Mesendoderm (in vitro differentiated cells): ENCODE measurements at regions not wholly inside any gene's neighbourhood (a gene's known extent, or its start where the extent isn't known, plus 50 kb on each side); places are given as distances from the start of the nearest gene placed in this dataset.

Experiments used
- DNase-seq: peaks from one replicate; pipeline ENCODE4 v3.0.0; 2013
- H2AK5ac ChIP-seq: 2 replicates; pipeline ENCODE4 v1.6.1; 2013; ENCODE audit warnings: low read length, inconsistent platforms
- H2BK120ac ChIP-seq: 2 replicates; pipeline ENCODE4 v1.6.1; 2013; ENCODE audit warnings: low read depth, mild to moderate bottlenecking, low read length, moderate library complexity, mixed read lengths
- H2BK15ac ChIP-seq: replicated peaks from 2 replicates; pipeline ENCODE4 v1.6.1; 2013; ENCODE audit warnings: low read depth, mild to moderate bottlenecking, moderate library complexity
- H2BK5ac ChIP-seq: 2 replicates; pipeline ENCODE4 v1.6.1; 2013; ENCODE audit warnings: low read length, inconsistent platforms
- H3K18ac ChIP-seq: 2 replicates; pipeline ENCODE4 v1.6.1; 2013; ENCODE audit warnings: mild to moderate bottlenecking, low read length, mixed read lengths
- H3K23ac ChIP-seq: one replicate; pipeline ENCODE4 v1.6.1; 2013; ENCODE audit warnings: low read length
- H3K27ac ChIP-seq: 2 replicates; pipeline ENCODE4 v1.5.1; 2013; ENCODE audit warnings: low read depth, mild to moderate bottlenecking, inconsistent platforms, low read length, moderate library complexity
- H3K27me3 ChIP-seq: 2 replicates; pipeline ENCODE4 v1.6.1; 2013; ENCODE audit warnings: low read length, control low read depth, mild to moderate bottlenecking, inconsistent platforms; ENCODE audit not compliant: insufficient read depth, poor library complexity
- H3K36me3 ChIP-seq: 2 replicates; pipeline ENCODE4 v1.6.1; 2013; ENCODE audit warnings: low read length, inconsistent platforms; ENCODE audit not compliant: control insufficient read depth, insufficient read depth
- H3K4ac ChIP-seq: one replicate; pipeline ENCODE4 v1.6.1; 2013; ENCODE audit warnings: low read depth, mild to moderate bottlenecking, low read length, moderate library complexity
- H3K4me1 ChIP-seq: 2 replicates; pipeline ENCODE4 v1.6.1; 2013; ENCODE audit warnings: low read depth, low read length, inconsistent platforms; ENCODE audit not compliant: control insufficient read depth
- H3K4me2 ChIP-seq: 2 replicates; pipeline ENCODE4 v1.6.1; 2013; ENCODE audit warnings: low read length
- H3K4me3 ChIP-seq: 2 replicates; pipeline ENCODE4 v1.5.1; 2013; ENCODE audit warnings: mild to moderate bottlenecking, low read length
- H3K56ac ChIP-seq: one replicate; pipeline ENCODE4 v1.6.1; 2013; ENCODE audit warnings: low read length
- H3K79me1 ChIP-seq: 2 replicates; pipeline ENCODE4 v1.6.1; 2013; ENCODE audit warnings: low read length, inconsistent platforms
- H3K79me2 ChIP-seq: 2 replicates; pipeline ENCODE4 v1.6.1; 2013; ENCODE audit warnings: mild to moderate bottlenecking, low read length; ENCODE audit not compliant: control insufficient read depth, insufficient read depth
- H3K9ac ChIP-seq: 2 replicates; pipeline ENCODE4 v1.6.1; 2013; ENCODE audit warnings: low read length, inconsistent platforms
- H4K5ac ChIP-seq: one replicate; pipeline ENCODE4 v1.6.1; 2013; ENCODE audit warnings: low read length
- H4K8ac ChIP-seq: one replicate; pipeline ENCODE4 v1.6.1; 2013; ENCODE audit warnings: low read depth, mild to moderate bottlenecking, control low read depth, low read length, moderate library complexity
- WGBS: extraction: QIAGEN DNeasy Blood & Tissue Kit; methylation state at CpG from one replicate; pipeline ENCODE4 v1.1.7; 2013; ENCODE audit warnings: low lambda C conversion rate, missing lambda C conversion rate; ENCODE audit not compliant: insufficient coverage; ENCODE audit errors: extremely low coverage; 5-methylcytosine and 5-hydroxymethylcytosine counted together

GRCh38 chr12:19657732-19658130, 218.4 kb downstream of the AEBP2 start:
- Histone ChIP-seq H3K79me2 (no peaks in the 10 kb centered on the region), H3K4me1 (no peaks in the 10 kb centered on the region), H2BK5ac (no peak overlapping the region), H3K56ac (no peak overlapping the region), H4K8ac (no peak overlapping the region), H3K27ac (no peak overlapping the region), H3K9ac (no peak overlapping the region), H2AK5ac (no peak overlapping the region), H2BK120ac (no peak overlapping the region), H3K4ac (no peak overlapping the region), H3K79me1 (no peaks in the 10 kb centered on the region), H3K18ac (no peak overlapping the region), H3K36me3 (no peaks in the 10 kb centered on the region), H3K4me2 (no peak overlapping the region), H3K27me3 (no peaks in the 10 kb centered on the region), H2BK15ac (no peak overlapping the region), H3K4me3 (no peak overlapping the region), H3K23ac (no peak overlapping the region), H4K5ac (no peak overlapping the region)
- DNase-seq: no peak
- no CpG with 5 or more reads among the region's 2 CpGs for WGBS

GRCh38 chr12:19659086-19659485, 219.8 kb downstream of the AEBP2 start:
- Histone ChIP-seq H4K5ac (no peak overlapping the region), H3K79me2 (no peaks in the 10 kb centered on the region), H3K4me1 (no peaks in the 10 kb centered on the region), H3K27me3 (no peaks in the 10 kb centered on the region), H3K4me3 (no peak overlapping the region), H3K27ac (no peak overlapping the region), H2BK5ac (no peak overlapping the region), H3K56ac (no peak overlapping the region), H2BK120ac (no peak overlapping the region), H3K18ac (no peak overlapping the region), H3K36me3 (no peaks in the 10 kb centered on the region), H2BK15ac (no peak overlapping the region), H3K23ac (no peak overlapping the region), H3K4me2 (no peak overlapping the region), H3K79me1 (no peaks in the 10 kb centered on the region), H3K9ac (no peak overlapping the region), H4K8ac (no peak overlapping the region), H3K4ac (no peak overlapping the region), H2AK5ac (no peak overlapping the region)
- no peak for DNase-seq
- no CpG with 5 or more reads among the region's 2 CpGs for WGBS

- WGBS: 100% methylated on average over 1 of the region's 2 CpGs
- Histone ChIP-seq H3K56ac (no peak overlapping the region), H3K4me2 (no peak overlapping the region), H2BK5ac (no peak overlapping the region), H3K79me2 (no peaks in the 10 kb centered on the region), H4K5ac (no peak overlapping the region), H3K18ac (no peak overlapping the region), H3K4me3 (no peak overlapping the region), H3K9ac (no peak overlapping the region), H3K27ac (no peak overlapping the region), H3K4me1 (no peaks in the 10 kb centered on the region), H3K4ac (no peak overlapping the region), H3K23ac (no peak overlapping the region), H2BK120ac (no peak overlapping the region), H3K27me3 (no peaks in the 10 kb centered on the region), H3K36me3 (no peaks in the 10 kb centered on the region), H2AK5ac (no peak overlapping the region), H4K8ac (no peak overlapping the region), H3K79me1 (no peaks in the 10 kb centered on the region), H2BK15ac (no peak overlapping the region)
- DNase-seq: no peak
Measured at GRCh38 chr12:19659501-19659900, 220.2 kb downstream of the AEBP2 start.

GRCh38 chr12:19665121-19665900, 226.0 kb downstream of the AEBP2 start:
- H3K9ac ChIP-seq: no peak overlapping the region
- no peak overlapping the region for H3K27ac ChIP-seq

GRCh38 chr12:19666070-19666469, 226.8 kb downstream of the AEBP2 start:
- no peaks in the 10 kb centered on the region for H3K79me2 ChIP-seq
- H2AK5ac ChIP-seq: no peak overlapping the region
- no peak overlapping the region for H3K27ac ChIP-seq
- H2BK5ac ChIP-seq: no peak overlapping the region
- H3K56ac ChIP-seq: no peak overlapping the region
- H3K23ac ChIP-seq: no peak overlapping the region
- DNase-seq: peak; percentile 67
- H3K4me1 ChIP-seq: peaks cover 2% of the 10 kb centered on the region
- H3K36me3 ChIP-seq: no peaks in the 10 kb centered on the region
- H4K5ac ChIP-seq: no peak overlapping the region
- H3K9ac ChIP-seq: no peak overlapping the region
- no peak overlapping the region for H3K4me2 ChIP-seq
- H3K4me3 ChIP-seq: no peak overlapping the region
- no peak overlapping the region for H2BK120ac ChIP-seq
- H3K4ac ChIP-seq: no peak overlapping the region
- no peak overlapping the region for H3K18ac ChIP-seq
- no peaks in the 10 kb centered on the region for H3K79me1 ChIP-seq
- no peak overlapping the region for H2BK15ac ChIP-seq
- no peak overlapping the region for H4K8ac ChIP-seq
- no peaks in the 10 kb centered on the region for H3K27me3 ChIP-seq

More at GRCh38 chr12:19665121-19665900, 226.0 kb downstream of the AEBP2 start:
- Histone ChIP-seq H3K27me3 (no peaks in the 10 kb centered on the region), H3K4me3 (no peak overlapping the region), H2BK5ac (peak overlapping the region; percentile 3), H2BK120ac (no peak overlapping the region), H3K18ac (no peak overlapping the region), H3K4me2 (no peak overlapping the region), H3K23ac (no peak overlapping the region), H3K4ac (no peak overlapping the region), H3K36me3 (no peaks in the 10 kb centered on the region), H2BK15ac (no peak overlapping the region), H4K8ac (no peak overlapping the region), H3K56ac (no peak overlapping the region), H3K79me1 (no peaks in the 10 kb centered on the region), H3K79me2 (no peaks in the 10 kb centered on the region), H2AK5ac (no peak overlapping the region), H3K4me1 (peaks cover 2% of the 10 kb centered on the region), H4K5ac (no peak overlapping the region)
- DNase-seq: peak; percentile 76
- no CpG with 5 or more reads among the region's 1 CpG for WGBS

GRCh38 chr12:19669793-19670192, 230.5 kb downstream of the AEBP2 start:
- H3K9ac ChIP-seq: no peak overlapping the region
- WGBS: no CpG with 5 or more reads among the region's 1 CpG
- H2BK15ac ChIP-seq: no peak overlapping the region
- H3K18ac ChIP-seq: no peak overlapping the region
- H3K56ac ChIP-seq: no peak overlapping the region
- H3K4me2 ChIP-seq: no peak overlapping the region
- H3K27ac ChIP-seq: no peak overlapping the region
- no peak overlapping the region for H3K4me3 ChIP-seq
- no peak overlapping the region for H2BK5ac ChIP-seq
- no peak overlapping the region for H3K23ac ChIP-seq
- peaks cover 2% of the 10 kb centered on the region for H3K4me1 ChIP-seq
- H2AK5ac ChIP-seq: no peak overlapping the region
- no peak overlapping the region for H4K8ac ChIP-seq
- H3K27me3 ChIP-seq: no peaks in the 10 kb centered on the region
- no peaks in the 10 kb centered on the region for H3K79me1 ChIP-seq
- H3K79me2 ChIP-seq: no peaks in the 10 kb centered on the region
- DNase-seq: no peak
- H3K36me3 ChIP-seq: no peaks in the 10 kb centered on the region
- H4K5ac ChIP-seq: no peak overlapping the region
- H2BK120ac ChIP-seq: no peak overlapping the region
- H3K4ac ChIP-seq: no peak overlapping the region
